ENCODE measurements at regions not wholly inside any gene's neighbourhood (a gene's known extent, or its start where the extent isn't known, plus 50 kb on each side); places are given as distances from the start of the nearest gene placed in this dataset.

DNA sequence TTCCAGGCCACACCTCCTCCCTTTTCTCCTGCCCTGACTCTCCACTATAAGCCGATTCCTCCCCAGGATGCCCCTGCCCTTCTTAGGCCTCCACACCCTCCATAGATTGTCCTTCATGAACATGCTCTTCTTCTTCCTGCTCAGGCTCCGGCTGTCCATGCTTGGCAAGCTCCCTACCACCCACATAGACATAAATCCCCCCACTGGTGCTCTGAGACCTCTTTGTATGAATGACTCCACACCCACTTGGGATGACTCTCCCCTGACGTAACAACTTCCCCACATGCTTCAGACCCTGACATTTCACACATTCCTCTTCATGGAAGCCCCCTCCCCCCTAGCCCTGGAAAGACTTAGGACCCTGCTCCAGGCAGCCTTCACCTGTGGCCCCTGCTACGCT, 542.5 kb upstream of the LARGE1 start:
- no peak overlapping the region for H3K4me3 ChIP-seq (replicated peaks; ENCODE audit: low read depth, low read length)
- no peak for DNase-seq (ENCODE audit: low read depth)
- TF ChIP-seq, protein P1, sequence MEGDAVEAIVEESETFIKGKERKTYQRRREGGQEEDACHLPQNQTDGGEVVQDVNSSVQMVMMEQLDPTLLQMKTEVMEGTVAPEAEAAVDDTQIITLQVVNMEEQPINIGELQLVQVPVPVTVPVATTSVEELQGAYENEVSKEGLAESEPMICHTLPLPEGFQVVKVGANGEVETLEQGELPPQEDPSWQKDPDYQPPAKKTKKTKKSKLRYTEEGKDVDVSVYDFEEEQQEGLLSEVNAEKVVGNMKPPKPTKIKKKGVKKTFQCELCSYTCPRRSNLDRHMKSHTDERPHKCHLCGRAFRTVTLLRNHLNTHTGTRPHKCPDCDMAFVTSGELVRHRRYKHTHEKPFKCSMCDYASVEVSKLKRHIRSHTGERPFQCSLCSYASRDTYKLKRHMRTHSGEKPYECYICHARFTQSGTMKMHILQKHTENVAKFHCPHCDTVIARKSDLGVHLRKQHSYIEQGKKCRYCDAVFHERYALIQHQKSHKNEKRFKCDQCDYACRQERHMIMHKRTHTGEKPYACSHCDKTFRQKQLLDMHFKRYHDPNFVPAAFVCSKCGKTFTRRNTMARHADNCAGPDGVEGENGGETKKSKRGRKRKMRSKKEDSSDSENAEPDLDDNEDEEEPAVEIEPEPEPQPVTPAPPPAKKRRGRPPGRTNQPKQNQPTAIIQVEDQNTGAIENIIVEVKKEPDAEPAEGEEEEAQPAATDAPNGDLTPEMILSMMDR (IDR thresholded peaks at IDR 0.05; ENCODE audit: low read length, missing control alignments): no peak

DNA sequence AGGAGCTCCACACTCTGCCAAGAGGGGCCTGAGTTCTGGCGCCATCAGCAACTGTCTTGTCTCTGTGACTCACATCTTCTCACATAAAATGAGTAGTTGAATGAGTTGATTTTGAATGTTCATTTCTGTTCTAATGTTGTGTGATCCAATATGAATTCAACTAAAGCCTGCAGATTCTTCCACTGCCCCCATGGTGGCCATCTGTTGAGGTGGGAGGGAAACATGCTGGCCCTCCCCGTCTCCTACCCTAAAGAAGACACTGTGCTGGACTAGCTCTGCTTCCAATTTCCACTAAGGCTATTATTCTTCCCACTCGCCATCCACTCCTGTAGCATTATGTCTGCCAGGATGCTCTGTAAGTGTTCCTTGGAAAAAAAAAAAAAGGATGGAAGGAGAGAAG, 555.6 kb upstream of the LARGE1 start:
- TF ChIP-seq, protein P1 (IDR thresholded peaks at IDR 0.05; ENCODE audit: low read length, missing control alignments): no peak
- DNase-seq (ENCODE audit: low read depth): no peak
- H3K4me3 ChIP-seq (replicated peaks; ENCODE audit: low read depth, low read length): no peak overlapping the region

DNA sequence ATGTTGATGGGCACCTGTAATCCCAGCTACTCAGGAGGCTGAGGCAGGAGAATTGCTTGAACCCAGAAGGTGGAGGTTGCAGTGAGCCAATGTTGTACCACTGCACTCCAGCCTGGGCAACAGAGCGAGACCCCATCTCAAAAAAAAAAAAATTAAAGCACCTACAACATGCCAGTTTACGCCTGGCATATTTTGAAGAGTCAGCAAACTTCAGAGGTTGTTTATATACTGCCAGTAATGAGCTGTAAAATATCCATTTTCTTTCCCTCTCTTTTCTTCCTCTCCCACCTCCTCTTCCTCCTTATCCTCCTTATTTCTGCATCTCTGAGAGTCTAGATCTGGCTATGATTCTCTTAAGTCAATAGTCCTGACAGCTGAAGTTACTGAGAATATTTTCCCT, 556.5 kb upstream of the LARGE1 start:
- no peak for DNase-seq (ENCODE audit: low read depth)
- TF ChIP-seq, protein P1 (IDR thresholded peaks at IDR 0.05; ENCODE audit: low read length, missing control alignments): no peak
- no peak overlapping the region for H3K4me3 ChIP-seq (replicated peaks; ENCODE audit: low read depth, low read length)

DNA sequence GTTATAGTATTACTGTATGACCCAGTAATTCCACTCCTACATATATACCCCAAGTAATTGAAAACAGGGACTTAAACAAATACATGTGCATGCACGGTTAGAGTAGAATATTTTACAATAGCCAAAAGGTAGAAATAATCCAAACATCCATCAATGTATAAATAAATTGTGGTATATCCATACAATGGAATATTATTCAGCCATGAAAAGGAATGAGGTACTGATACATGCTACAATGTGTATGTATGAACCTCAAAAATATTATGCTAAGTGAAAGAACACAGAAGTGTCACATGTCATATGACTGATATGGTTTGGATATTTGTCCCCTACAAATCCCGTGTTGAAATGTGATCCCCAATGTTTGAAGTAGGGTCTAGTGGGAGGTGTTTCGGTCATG, 560.8 kb upstream of the LARGE1 start:
- DNase-seq (ENCODE audit: low read depth): no peak
- TF ChIP-seq, protein P1 (IDR thresholded peaks at IDR 0.05; ENCODE audit: low read length, missing control alignments): no peak
- H3K4me3 ChIP-seq (replicated peaks; ENCODE audit: low read depth, low read length): no peak overlapping the region

DNA sequence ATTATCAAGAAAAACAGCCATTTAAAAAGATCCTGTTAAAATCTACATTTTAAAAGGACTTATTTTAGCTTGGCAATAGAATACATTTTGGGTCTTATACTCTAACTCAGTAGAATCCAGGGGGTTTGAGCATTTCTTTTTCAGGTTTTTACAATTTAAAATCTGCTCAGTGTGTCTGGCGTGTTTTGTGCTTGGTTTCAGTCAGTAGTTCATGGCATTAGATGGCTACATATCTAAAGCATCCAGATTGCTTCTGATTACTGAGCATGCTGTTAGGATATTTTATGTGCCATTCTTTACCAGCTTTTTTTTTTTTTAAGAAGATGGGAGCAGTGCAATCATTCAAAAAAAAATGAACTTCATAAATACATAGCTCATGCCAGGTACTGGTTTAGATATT, 566.1 kb upstream of the LARGE1 start:
- H3K4me3 ChIP-seq (replicated peaks; ENCODE audit: low read depth, low read length): no peak overlapping the region
- TF ChIP-seq, protein P1 (IDR thresholded peaks at IDR 0.05; ENCODE audit: low read length, missing control alignments): no peak
- no peak for DNase-seq (ENCODE audit: low read depth)

DNA sequence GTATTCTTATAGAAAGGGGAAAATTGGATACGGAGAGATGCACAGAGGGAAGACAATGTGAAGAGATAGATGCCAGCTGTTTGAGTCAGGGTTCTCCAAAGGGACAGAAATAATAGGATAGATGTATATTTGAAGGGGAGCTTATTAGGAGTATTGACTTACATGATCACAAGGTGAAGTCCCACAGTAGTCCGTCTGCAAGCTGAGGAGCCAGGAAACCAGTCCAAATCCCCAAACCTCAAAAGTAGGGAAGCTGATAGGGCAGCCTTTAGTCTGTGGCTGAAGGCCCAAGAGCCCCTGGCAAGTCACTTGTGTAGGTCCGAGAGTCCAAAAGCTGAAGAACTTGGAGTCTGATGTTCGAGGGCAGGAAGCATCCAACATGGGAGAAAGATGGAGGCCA, 569.6 kb upstream of the LARGE1 start:
- no peak overlapping the region for H3K4me3 ChIP-seq (replicated peaks; ENCODE audit: low read depth, low read length)
- TF ChIP-seq, protein P1 (IDR thresholded peaks at IDR 0.05; ENCODE audit: low read length, missing control alignments): no peak
- DNase-seq (ENCODE audit: low read depth): no peak

DNA sequence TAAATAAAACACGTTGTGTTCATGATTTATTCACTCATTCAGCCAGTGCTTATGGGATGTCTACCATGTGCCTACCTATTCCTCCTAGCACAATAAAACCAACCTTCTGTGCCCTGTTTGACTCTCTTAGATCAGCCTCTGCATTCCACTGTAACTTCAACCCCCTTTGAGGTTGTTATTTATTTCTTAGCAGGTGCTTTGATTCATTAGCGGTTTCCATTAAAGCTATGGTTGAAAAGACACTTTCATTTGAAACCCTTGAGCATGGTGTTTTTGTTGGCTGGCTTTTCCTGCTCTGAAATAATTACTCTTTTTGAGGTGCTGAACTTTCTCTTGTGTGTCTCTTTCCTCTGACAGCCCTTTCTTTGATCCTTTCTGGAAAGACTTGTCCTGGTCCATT, 570.6 kb upstream of the LARGE1 start:
- TF ChIP-seq, protein P1 (IDR thresholded peaks at IDR 0.05; ENCODE audit: low read length, missing control alignments): no peak
- no peak for DNase-seq (ENCODE audit: low read depth)
- H3K4me3 ChIP-seq (replicated peaks; ENCODE audit: low read depth, low read length): no peak overlapping the region
